D721Med (cell line): ENCODE measurements at regions not wholly inside any gene's neighbourhood (a gene's known extent, or its start where the extent isn't known, plus 50 kb on each side); places are given as distances from the start of the nearest gene placed in this dataset.
"Not testable (repeated sequence)": the region's sequence is repeated elsewhere in the genome, so short reads cannot be mapped to it uniquely, and the experiment has no call there.

Experiments
- DNase-seq: peaks from one replicate; pipeline ENCODE4 v3.0.0; 2011; ENCODE audit warnings: low spot score; ENCODE audit not compliant: insufficient read length
- FAIRE-seq: peaks from 2 replicates; lab custom pipeline; 2011; peaks lifted over from hg19 to GRCh38; lab: Jason Lieb, UNC
- TF ChIP-seq, protein P1 (sequence below): IDR thresholded peaks from 2 replicates; pipeline ENCODE4 v1.5.1; 2012; ENCODE audit warnings: mild to moderate bottlenecking, control low read depth; ENCODE audit not compliant: insufficient read depth; ENCODE audit errors: missing control alignments

DNA sequence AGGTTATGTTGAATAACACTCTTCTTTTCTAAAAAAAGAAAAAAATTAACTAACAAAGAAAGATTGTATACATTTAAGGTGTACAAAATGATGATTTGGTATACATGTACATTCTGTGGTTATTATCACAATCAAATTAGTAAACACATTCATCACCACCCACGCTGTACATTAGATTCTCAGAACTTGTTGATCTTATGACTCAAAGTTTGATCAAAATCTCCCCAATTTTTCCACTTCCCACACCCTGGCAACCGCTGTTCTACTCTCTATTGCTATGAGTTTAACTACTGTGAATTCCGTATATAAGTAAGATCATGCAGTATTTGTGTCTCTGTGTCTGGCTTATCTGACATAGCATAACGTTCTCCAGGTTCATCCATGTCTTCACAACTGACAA lies 469.5 kb upstream of the CHRM3 start:
- TF ChIP-seq, protein P1, sequence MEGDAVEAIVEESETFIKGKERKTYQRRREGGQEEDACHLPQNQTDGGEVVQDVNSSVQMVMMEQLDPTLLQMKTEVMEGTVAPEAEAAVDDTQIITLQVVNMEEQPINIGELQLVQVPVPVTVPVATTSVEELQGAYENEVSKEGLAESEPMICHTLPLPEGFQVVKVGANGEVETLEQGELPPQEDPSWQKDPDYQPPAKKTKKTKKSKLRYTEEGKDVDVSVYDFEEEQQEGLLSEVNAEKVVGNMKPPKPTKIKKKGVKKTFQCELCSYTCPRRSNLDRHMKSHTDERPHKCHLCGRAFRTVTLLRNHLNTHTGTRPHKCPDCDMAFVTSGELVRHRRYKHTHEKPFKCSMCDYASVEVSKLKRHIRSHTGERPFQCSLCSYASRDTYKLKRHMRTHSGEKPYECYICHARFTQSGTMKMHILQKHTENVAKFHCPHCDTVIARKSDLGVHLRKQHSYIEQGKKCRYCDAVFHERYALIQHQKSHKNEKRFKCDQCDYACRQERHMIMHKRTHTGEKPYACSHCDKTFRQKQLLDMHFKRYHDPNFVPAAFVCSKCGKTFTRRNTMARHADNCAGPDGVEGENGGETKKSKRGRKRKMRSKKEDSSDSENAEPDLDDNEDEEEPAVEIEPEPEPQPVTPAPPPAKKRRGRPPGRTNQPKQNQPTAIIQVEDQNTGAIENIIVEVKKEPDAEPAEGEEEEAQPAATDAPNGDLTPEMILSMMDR: no peak
- DNase-seq (no peak), FAIRE-seq (peak; percentile 77)

DNA sequence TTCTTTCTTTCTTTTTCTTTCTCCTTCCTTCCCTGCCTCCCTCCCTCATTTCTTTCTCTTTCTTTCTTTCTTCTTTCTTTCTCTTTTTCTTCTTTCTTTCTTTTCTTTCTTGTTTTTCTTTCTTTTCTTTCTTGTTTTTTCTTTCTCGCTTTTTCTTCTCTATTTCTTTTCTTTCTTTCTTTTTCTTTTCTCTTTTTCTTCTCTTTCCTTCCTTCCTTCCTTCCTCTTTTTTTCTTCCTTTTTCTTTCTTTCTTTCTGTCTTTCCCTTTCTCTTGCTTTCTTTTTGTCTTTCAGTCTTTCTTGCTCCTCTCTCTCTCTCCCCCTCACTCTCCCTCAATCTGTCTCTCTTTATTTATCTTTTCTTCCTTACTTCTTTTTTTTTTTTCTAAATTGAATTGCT lies 472.0 kb upstream of the CHRM3 start:
- TF ChIP-seq, protein P1: no peak
- FAIRE-seq (no peak), DNase-seq (no peak)

DNA sequence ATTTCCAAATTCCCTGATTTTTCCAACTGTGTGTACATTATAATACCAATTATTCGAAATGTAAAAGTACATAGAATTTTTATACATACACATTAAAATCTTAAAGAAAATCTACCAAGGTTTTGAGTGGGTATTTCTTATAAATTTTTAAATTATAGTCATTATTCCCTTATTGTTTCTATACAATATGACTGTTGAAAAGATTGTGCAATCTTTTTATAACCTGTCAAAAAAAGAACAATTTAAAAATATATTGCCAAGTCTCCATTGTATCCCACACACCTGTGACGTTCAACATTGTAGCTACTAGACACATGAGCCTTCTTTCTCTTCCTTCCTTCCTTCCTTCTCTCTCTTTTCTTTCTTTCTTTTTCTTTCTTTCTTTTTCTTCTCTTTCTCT lies 473.2 kb upstream of the CHRM3 start:
- DNase-seq: no peak
- TF ChIP-seq, protein P1: no peak
- no peak for FAIRE-seq

DNA sequence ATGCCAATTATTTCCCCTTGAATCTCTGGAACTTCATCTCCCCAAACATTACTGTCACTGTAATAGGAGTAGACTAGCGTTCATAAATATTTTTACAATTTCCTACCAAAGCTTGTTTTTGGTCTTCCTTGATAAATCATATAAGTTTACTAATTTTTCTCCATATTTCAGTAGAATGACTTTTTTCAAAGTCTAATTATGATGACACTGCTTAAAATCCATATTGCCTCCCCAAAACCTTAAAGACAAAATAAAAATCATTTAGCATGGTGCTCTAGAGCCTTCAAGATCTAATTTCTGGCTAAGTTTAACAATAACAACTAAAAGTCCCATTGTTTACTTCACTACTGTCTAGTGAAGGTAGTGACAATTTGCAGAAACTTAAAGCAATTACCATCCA lies 474.2 kb upstream of the CHRM3 start:
- TF ChIP-seq, protein P1: no peak
- DNase-seq (no peak), FAIRE-seq (peak; percentile 55)

DNA sequence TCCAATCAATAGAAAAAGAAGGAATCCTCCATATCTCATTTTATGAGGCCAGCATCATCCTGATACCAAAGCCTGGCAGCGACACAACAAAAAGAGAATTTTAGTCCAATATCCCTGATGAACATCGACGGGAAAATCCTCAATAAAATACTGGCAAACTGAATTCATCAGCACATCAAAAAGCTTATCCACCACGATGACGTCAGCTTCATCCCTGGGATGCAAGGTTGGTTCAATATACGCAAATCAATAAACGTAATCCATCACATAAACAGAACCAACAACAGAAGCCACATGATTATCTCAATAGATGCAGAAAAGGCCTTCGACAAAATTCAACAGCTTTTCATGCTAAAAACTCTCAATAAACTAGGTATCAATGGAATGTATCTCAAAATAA lies 483.6 kb upstream of the CHRM3 start:
- FAIRE-seq, DNase-seq: not testable (repeated sequence)

DNA sequence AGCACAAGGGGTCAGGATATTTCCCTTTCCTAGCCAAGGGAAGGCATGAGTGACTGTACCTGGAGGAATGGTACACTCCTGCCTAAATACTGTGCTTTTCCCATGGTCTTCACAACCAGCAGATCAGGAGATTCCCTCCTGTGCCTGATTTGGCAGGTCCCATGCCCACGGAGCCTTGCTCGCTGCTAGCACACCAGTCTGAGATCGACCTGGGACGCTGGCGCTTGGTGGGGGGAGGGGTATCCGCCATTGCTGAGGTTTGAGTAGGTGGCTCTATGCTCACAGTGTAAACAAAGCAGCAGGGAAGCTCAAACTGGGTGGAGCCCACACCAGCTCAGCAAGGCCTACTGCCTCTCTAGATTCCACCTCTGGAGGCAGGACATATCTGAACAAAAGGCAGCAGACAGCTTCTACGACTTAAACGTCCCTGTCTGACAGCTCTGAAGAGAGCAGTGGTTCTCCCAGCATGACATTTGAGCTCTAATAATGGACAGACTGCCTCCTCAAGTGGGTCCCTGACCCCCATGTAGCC lies 486.0 kb upstream of the CHRM3 start:
- TF ChIP-seq, protein P1: no peak
- FAIRE-seq (no peak), DNase-seq (no peak)

DNA sequence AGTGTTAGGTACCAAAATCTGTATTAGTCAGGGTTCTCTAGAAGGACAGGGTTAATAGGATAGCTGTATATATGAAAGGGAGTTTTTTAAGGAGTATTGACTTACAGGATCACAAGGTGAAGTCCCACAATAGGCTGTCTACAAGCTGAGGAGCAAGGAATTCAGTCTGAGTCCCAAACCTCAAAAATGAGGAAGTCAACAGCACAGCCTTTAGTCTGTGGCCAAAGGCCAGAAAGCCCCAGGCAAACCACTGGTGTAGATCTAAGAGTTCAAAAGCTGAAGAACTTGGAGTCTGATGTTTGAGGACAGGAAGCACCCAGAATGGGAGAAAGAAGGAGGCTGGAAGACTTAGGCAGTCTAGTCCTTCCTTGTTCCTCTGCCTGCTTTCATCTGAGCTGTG lies 487.5 kb upstream of the CHRM3 start:
- DNase-seq (no peak), FAIRE-seq (no peak)
- TF ChIP-seq, protein P1: no peak

DNA sequence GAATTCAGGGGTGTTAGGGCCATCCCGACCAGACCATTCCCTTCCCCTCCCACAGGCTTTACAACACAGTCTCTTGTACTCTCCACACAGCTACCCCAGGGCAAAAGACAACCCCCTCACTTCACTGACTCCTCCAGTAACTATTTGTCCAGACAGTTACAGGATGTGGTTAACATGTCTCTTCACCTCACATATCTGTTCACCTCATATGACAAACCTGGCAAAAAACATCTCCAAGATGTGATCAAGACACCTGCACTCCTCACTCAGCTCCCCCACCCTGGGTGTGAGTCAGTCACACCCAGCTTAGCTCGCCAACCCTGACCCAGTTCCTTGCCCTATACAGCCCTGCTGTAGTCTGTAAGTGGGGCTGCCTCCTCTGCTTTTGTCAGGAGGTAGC lies 490.5 kb upstream of the CHRM3 start:
- TF ChIP-seq, protein P1: no peak
- no peak for FAIRE-seq
- DNase-seq: no peak
